CD4-positive, alpha-beta T cell (primary cell): ENCODE measurements at regions not wholly inside any gene's neighbourhood (a gene's known extent, or its start where the extent isn't known, plus 50 kb on each side); places are given as distances from the start of the nearest gene placed in this dataset.

Source experiments
- ATAC-seq: fragments of 200-7000 bp; cut with Tn5 transposase; one replicate; pipeline ENCODE4 v1.10.0; 2022; ENCODE audit warnings: mild to moderate bottlenecking; ENCODE audit not compliant: poor library complexity
- CTCF ChIA-PET: fragments of 350-600 bp; sonication (Branson Sonifier 250); formaldehyde crosslinking; loops from one replicate; lab custom pipeline; 2021; ENCODE audit warnings: antibody characterized with exemption, inconsistent platforms; lab: Charles Lee
- POLR2A ChIA-PET: fragments of 350-600 bp; sonication (Branson Sonifier 250); formaldehyde crosslinking; loops from one replicate; lab custom pipeline; 2021; ENCODE audit warnings: antibody characterized with exemption, inconsistent platforms; lab: Charles Lee
- DNase-seq, 14 experiments: peaks; one replicate each; pipeline ENCODE4 v3.0.0-alpha.2; 2013 to 2020; ENCODE audit warnings: mixed read lengths in 2 of 14
- H3K27ac ChIP-seq, 2 donors: one replicate each; pipeline versions ENCODE4 v1.5.1 to v1.7.0; 2013; ENCODE audit warnings: low read length in 2 of 2, low read depth in 1 of 2, mild to moderate bottlenecking in 1 of 2
- H3K27me3 ChIP-seq, 2 experiments: 1 replicate in 1 of 2; 2 replicates in 1 of 2; pipeline versions ENCODE4 v1.6.1 to v1.7.0; 2013; ENCODE audit warnings: low read length in 2 of 2, control low read depth in 1 of 2, mild to moderate bottlenecking in 1 of 2, moderate library complexity in 1 of 2; ENCODE audit not compliant: insufficient read depth in 2 of 2, control insufficient read depth in 1 of 2
- H3K36me3 ChIP-seq: one replicate; pipeline ENCODE4 v1.6.1; 2013; ENCODE audit warnings: low read length, control low read depth; ENCODE audit not compliant: insufficient read depth
- H3K4me1 ChIP-seq: one replicate; pipeline ENCODE4 v1.6.1; 2013; ENCODE audit warnings: low read length, control low read depth; ENCODE audit not compliant: insufficient read depth
- H3K4me3 ChIP-seq: one replicate; pipeline ENCODE4 v1.5.1; 2013; ENCODE audit warnings: mild to moderate bottlenecking, low read length, moderate library complexity
- H3K9me3 ChIP-seq, 2 experiments: 1 replicate in 1 of 2; 2 replicates in 1 of 2; pipeline versions ENCODE4 v1.6.1 to v1.7.0; 2013; ENCODE audit warnings: low read length in 2 of 2, mild to moderate bottlenecking in 2 of 2, control low read depth in 1 of 2, moderate library complexity in 1 of 2; ENCODE audit not compliant: control insufficient read depth in 1 of 2, insufficient read depth in 1 of 2
- H3K27ac Mint-ChIP-seq: one replicate; pipeline ENCODE4 v1.8.0; 2020; ENCODE audit warnings: mixed read lengths
- H3K27me3 Mint-ChIP-seq: one replicate; pipeline ENCODE4 v1.8.0; 2021; ENCODE audit warnings: mixed read lengths
- H3K36me3 Mint-ChIP-seq: one replicate; pipeline ENCODE4 v1.8.0; 2021; ENCODE audit warnings: low read depth, mixed read lengths
- H3K4me1 Mint-ChIP-seq: one replicate; pipeline ENCODE4 v1.8.0; 2021; ENCODE audit warnings: low read depth, mixed read lengths
- H3K4me3 Mint-ChIP-seq: one replicate; pipeline ENCODE4 v1.8.0; 2020; ENCODE audit warnings: mild to moderate bottlenecking, mixed read lengths
- H3K9me3 Mint-ChIP-seq: one replicate; pipeline ENCODE4 v1.8.0; 2020; ENCODE audit warnings: mixed read lengths
- CTCF ChIP-seq: fragments of 200-600 bp; IDR thresholded peaks from one replicate; pipeline ENCODE4 v1.8.0; 2022; ENCODE audit warnings: antibody characterized with exemption, mild to moderate bottlenecking
- intact Hi-C, 2 experiments: fragments of 100-400 bp; cut with DNase I in 1 of 2; cut with micrococcal nuclease in 1 of 2; formaldehyde crosslinking; loops; one replicate each; pipeline versions ENCODE4 v1.15.1 to v1.9.0; 2023 to 2025; cut with DNase I, micrococcal nuclease

- no peaks in the 10 kb centered on the region for H3K9me3 ChIP-seq
- DNase-seq, result no peak
- H3K36me3 ChIP-seq, result no peaks in the 10 kb centered on the region
- no peak overlapping the region for H3K27ac Mint-ChIP-seq
- ChIA-PET CTCF (no interaction called here), POLR2A (no interaction called here)
- intact Hi-C loops, result no loop called here
- TF ChIP-seq CTCF, result no peak
- no peak for ATAC-seq
- peaks cover 3% of the 10 kb centered on the region for H3K4me1 ChIP-seq
- H3K4me1 Mint-ChIP-seq, result no peaks in the 10 kb centered on the region
- H3K27ac ChIP-seq, result no peak overlapping the region
- no peaks in the 10 kb centered on the region for H3K36me3 Mint-ChIP-seq
- H3K9me3 Mint-ChIP-seq, result no peaks in the 10 kb centered on the region
- peaks cover 13 to 17% of the 10 kb centered on the region in 2 experiments for H3K27me3 ChIP-seq
- peaks cover 36% of the 10 kb centered on the region for H3K27me3 Mint-ChIP-seq
- H3K4me3 Mint-ChIP-seq, result no peak overlapping the region
- H3K4me3 ChIP-seq, result no peak overlapping the region
Observed at GRCh38 chr2:205887637-205888036, 198.3 kb downstream of the INO80D start.

- POLR2A ChIA-PET, result no interaction called here
- Mint-ChIP-seq H3K27ac (no peak overlapping the region), H3K4me3 (no peak overlapping the region), H3K4me1 (no peaks in the 10 kb centered on the region), H3K27me3 (peaks cover 44% of the 10 kb centered on the region), H3K36me3 (no peaks in the 10 kb centered on the region), H3K9me3 (no peaks in the 10 kb centered on the region)
- peak; percentile 23 to 66 (median 42) for DNase-seq
- no peak for ATAC-seq
- Histone ChIP-seq H3K36me3 (no peaks in the 10 kb centered on the region), H3K27ac (no peak overlapping the region), H3K4me3 (no peak overlapping the region), H3K4me1 (peaks cover 3% of the 10 kb centered on the region), H3K9me3 (no peaks in the 10 kb centered on the region), H3K27me3 (peaks cover 10 to 17% of the 10 kb centered on the region in 2 experiments)
- CTCF ChIA-PET, result no interaction called here
- peak; percentile 62 for TF ChIP-seq CTCF
- intact Hi-C loops, result loop anchor here in 1 of 2 experiments (1.0 kb wide), 1 partner anchor 1560 kb away; no protein-coding TSS in a partner anchor
Observed at GRCh38 chr2:205885492-205886099, 200.4 kb downstream of the INO80D start.

- Histone ChIP-seq H3K4me3 (no peak overlapping the region), H3K9me3 (no peaks in the 10 kb centered on the region), H3K27me3 (peaks cover 10 to 17% of the 10 kb centered on the region in 2 experiments), H3K4me1 (peaks cover 3% of the 10 kb centered on the region), H3K27ac (no peak overlapping the region), H3K36me3 (no peaks in the 10 kb centered on the region)
- H3K27ac Mint-ChIP-seq, result no peak overlapping the region
- ChIA-PET POLR2A (no interaction called here), CTCF (no interaction called here)
- intact Hi-C loops, result no loop called here
- H3K4me3 Mint-ChIP-seq, result no peak overlapping the region
- ATAC-seq (no peak), DNase-seq (no peak)
- H3K9me3 Mint-ChIP-seq, result no peaks in the 10 kb centered on the region
- H3K27me3 Mint-ChIP-seq, result peaks cover 61% of the 10 kb centered on the region
- H3K36me3 Mint-ChIP-seq, result no peaks in the 10 kb centered on the region
- TF ChIP-seq CTCF, result no peak
- no peaks in the 10 kb centered on the region for H3K4me1 Mint-ChIP-seq
Observed at GRCh38 chr2:205883965-205884364, 201.7 kb downstream of the NRP2 start.
